Breast epithelium (tissue), 4 donors: ENCODE measurements at regions not wholly inside any gene's neighbourhood (a gene's known extent, or its start where the extent isn't known, plus 50 kb on each side); places are given as distances from the start of the nearest gene placed in this dataset.

ENCODE experiments used
- DNase-seq, 2 donors: peaks; one replicate each; pipeline ENCODE4 v3.0.0-alpha.2; 2019; ENCODE audit warnings: low spot score in 2 of 2
- H3K27ac ChIP-seq, 2 donors: fragments of 200-600 bp; sonication (generic) in 1 of 2; one replicate each; pipeline ENCODE4 v1.5.1; 2016 to 2019; ENCODE audit warnings: mild to moderate bottlenecking in 1 of 2
- H3K27me3 ChIP-seq, 2 donors: fragments of 200-600 bp; sonication (generic) in 1 of 2; one replicate each; pipeline versions ENCODE4 v1.5.1 to v1.6.0; 2017 to 2019; ENCODE audit warnings: control low read depth in 1 of 2, mild to moderate bottlenecking in 1 of 2
- H3K36me3 ChIP-seq: fragments of 200-600 bp; one replicate; pipeline ENCODE4 v1.5.1; 2019
- H3K4me1 ChIP-seq, 2 donors: fragments of 200-600 bp; sonication (generic); one replicate each; pipeline ENCODE4 v1.5.1; 2016 to 2019; ENCODE audit warnings: control low read depth in 1 of 2
- H3K4me3 ChIP-seq, 3 donors: fragments of 200-600 bp; sonication (generic); 1 replicate in 2 of 3; 2 replicates in 1 of 3; pipeline ENCODE4 v1.5.1; 2016 to 2019; ENCODE audit warnings: mild to moderate bottlenecking in 3 of 3, moderate library complexity in 2 of 3
- H3K9me3 ChIP-seq, 2 donors: fragments of 200-600 bp; sonication (generic) in 1 of 2; one replicate each; pipeline ENCODE4 v1.5.1; 2016 to 2019; ENCODE audit warnings: control low read depth in 1 of 2
- CTCF ChIP-seq, 3 donors: fragments of 450-650 bp; IDR thresholded peaks; one replicate each; pipeline ENCODE4 v1.5.1; 2016 to 2017; ENCODE audit warnings: antibody characterized with exemption in 3 of 3, mild to moderate bottlenecking in 3 of 3, moderate library complexity in 3 of 3
- POLR2A ChIP-seq: fragments of 450-650 bp; IDR thresholded peaks from one replicate; pipeline ENCODE4 v1.6.1; 2016; ENCODE audit warnings: antibody characterized with exemption, mild to moderate bottlenecking, moderate library complexity
- POLR2AphosphoS5 ChIP-seq, 3 donors: sonication (generic); formaldehyde crosslinking; IDR thresholded peaks; one replicate each; pipeline ENCODE4 v1.6.1; 2017; ENCODE audit warnings: antibody characterized with exemption in 3 of 3
- intact Hi-C: fragments of 100-400 bp; cut with DNase I; formaldehyde crosslinking; loops from one replicate; pipeline ENCODE4 v1.15.1; 2023; ENCODE audit warnings: low total_unique reads

- Histone ChIP-seq H3K36me3 (no peaks in the 10 kb centered on the region), H3K9me3 (no peaks in the 10 kb centered on the region), H3K27me3 (no peaks in the 10 kb centered on the region), H3K4me1 (no peaks in the 10 kb centered on the region), H3K4me3 (no peak overlapping the region), H3K27ac (no peak overlapping the region)
- TF ChIP-seq POLR2A (no peak), CTCF (IDR thresholded peaks at IDR 0.05) (no peak), POLR2AphosphoS5 (IDR thresholded peaks at IDR 0.05) (no peak)
- no peak for DNase-seq
- intact Hi-C loops, result no loop called here
Measured at GRCh38 chr3:74880237-74880636, 265.8 kb upstream of the CNTN3 start.

GRCh38 chr3:74866357-74867030 is 252.0 kb upstream of the CNTN3 start:
- no peaks in the 10 kb centered on the region for H3K4me1 ChIP-seq
- H3K27ac ChIP-seq, result no peak overlapping the region
- no peak for DNase-seq
- intact Hi-C loops, result no loop called here
- H3K36me3 ChIP-seq, result no peaks in the 10 kb centered on the region
- no peak overlapping the region for H3K4me3 ChIP-seq
- H3K9me3 ChIP-seq, result no peaks in the 10 kb centered on the region
- TF ChIP-seq POLR2A (no peak), CTCF (IDR thresholded peaks at IDR 0.05) (no peak), POLR2AphosphoS5 (IDR thresholded peaks at IDR 0.05) (no peak)
- H3K27me3 ChIP-seq, result no peaks in the 10 kb centered on the region

- H3K27me3 ChIP-seq, result no peaks in the 10 kb centered on the region
- H3K9me3 ChIP-seq, result peaks cover 0 to 6% of the 10 kb centered on the region in 2 donors
- DNase-seq, result no peak
- H3K27ac ChIP-seq, result no peak overlapping the region
- no peaks in the 10 kb centered on the region for H3K36me3 ChIP-seq
- TF ChIP-seq POLR2AphosphoS5 (IDR thresholded peaks at IDR 0.05) (no peak), POLR2A (no peak), CTCF (IDR thresholded peaks at IDR 0.05) (no peak)
- H3K4me3 ChIP-seq, result no peak overlapping the region
- no peaks in the 10 kb centered on the region for H3K4me1 ChIP-seq
- intact Hi-C loops, result no loop called here
Measured at GRCh38 chr3:74862476-74862875, 248.0 kb upstream of the CNTN3 start.

GRCh38 chr3:74861211-74861610 is 246.8 kb upstream of the CNTN3 start:
- no peak overlapping the region for H3K4me3 ChIP-seq
- no peak overlapping the region for H3K27ac ChIP-seq
- intact Hi-C loops, result no loop called here
- TF ChIP-seq POLR2A (no peak), POLR2AphosphoS5 (IDR thresholded peaks at IDR 0.05) (no peak), CTCF (IDR thresholded peaks at IDR 0.05) (no peak)
- no peaks in the 10 kb centered on the region for H3K36me3 ChIP-seq
- H3K9me3 ChIP-seq, result peaks cover 0 to 6% of the 10 kb centered on the region in 2 donors
- H3K4me1 ChIP-seq, result no peaks in the 10 kb centered on the region
- H3K27me3 ChIP-seq, result no peaks in the 10 kb centered on the region
- no peak for DNase-seq

- no peak for DNase-seq
- Histone ChIP-seq H3K4me1 (no peaks in the 10 kb centered on the region), H3K36me3 (no peaks in the 10 kb centered on the region), H3K27ac (no peak overlapping the region), H3K27me3 (no peaks in the 10 kb centered on the region), H3K9me3 (peaks cover 0 to 6% of the 10 kb centered on the region in 2 donors), H3K4me3 (no peak overlapping the region)
- intact Hi-C loops, result loop anchor here (2.0 kb wide), 1 partner anchor 17 kb away; no protein-coding TSS in a partner anchor
- TF ChIP-seq CTCF (IDR thresholded peaks at IDR 0.05), result no peak
- TF ChIP-seq POLR2AphosphoS5 (IDR thresholded peaks at IDR 0.05), result no peak
- TF ChIP-seq POLR2A, result no peak
Measured at GRCh38 chr3:74858086-74858485, 243.6 kb upstream of the CNTN3 start.
